ENCODE measurements at regions not wholly inside any gene's neighbourhood (a gene's known extent, or its start where the extent isn't known, plus 50 kb on each side); places are given as distances from the start of the nearest gene placed in this dataset.

- no peak overlapping the region for H3T11ph ChIP-seq (ENCODE audit: low read length)
- H4K91ac ChIP-seq (ENCODE audit: insufficient read length, low read depth, low read length): no peak overlapping the region
- H4K5ac ChIP-seq (ENCODE audit: insufficient read length, low read depth, low read length): no peak overlapping the region
- Mint-ChIP-seq H3K27ac (no peak overlapping the region; a peak in 1 of 7 replicates), H3K36me3 (ENCODE audit: insufficient read depth in 1 of 3, low read depth in 3 of 3) (no peaks in the 10 kb centered on the region; a peak in 1 of 7 replicates), H3K4me1 (peaks cover 15 to 16% of the 10 kb centered on the region in 2 experiments), H3K9me3 (no peaks in the 10 kb centered on the region), H3K27me3 (ENCODE audit: low read depth) (no peaks in the 10 kb centered on the region), H3K4me3 (no peak overlapping the region)
- H3K23me2 ChIP-seq (ENCODE audit: insufficient read length, low read depth, low read length, poor library complexity, severe bottlenecking): no peaks in the 10 kb centered on the region
- no peak overlapping the region for H2AK5ac ChIP-seq (ENCODE audit: insufficient read length, low read length)
- no peak overlapping the region for H3K14ac ChIP-seq (ENCODE audit: insufficient read depth, low read length)
- H2BK120ac ChIP-seq (ENCODE audit: low read depth, low read length, poor library complexity, severe bottlenecking): no peak overlapping the region
- H3K56ac ChIP-seq (ENCODE audit: insufficient read length, low read depth, low read length): no peak overlapping the region
- no peak overlapping the region for H4K8ac ChIP-seq (replicated peaks; ENCODE audit: insufficient read length, low read depth, low read length)
- H2BK5ac ChIP-seq (ENCODE audit: insufficient read length, low read length): no peak overlapping the region
- no peak overlapping the region for H2BK15ac ChIP-seq (ENCODE audit: low read depth, low read length)
- no peak overlapping the region for H2AFZ ChIP-seq (ENCODE audit: low read length)
- TF ChIP-seq CTCF (conservative IDR thresholded peaks at IDR 0.05): no peak
- H3K4me2 ChIP-seq (ENCODE audit: insufficient read depth, insufficient read length, low read length): no peak overlapping the region
- H3K79me1 ChIP-seq (ENCODE audit: insufficient read depth, low read depth, low read length, poor library complexity, severe bottlenecking): peaks cover 4% of the 10 kb centered on the region
- no peak overlapping the region for H3K9ac ChIP-seq (ENCODE audit: extremely low read depth, insufficient read length, low read length)
- H3K27ac ChIP-seq (ENCODE audit: insufficient read length, low read depth, low read length): no peak overlapping the region
- H2BK12ac ChIP-seq (ENCODE audit: insufficient read length, low read depth, low read length): no peak overlapping the region
- H4K20me1 ChIP-seq (ENCODE audit: control insufficient read depth, insufficient read depth, insufficient read length): no peaks in the 10 kb centered on the region
- DNase-seq: no peak
- no CpG with 5 or more reads among the region's 4 CpGs for WGBS (ENCODE audit: extremely low coverage, insufficient read length, low lambda C conversion rate)
- peaks cover 8% of the 10 kb centered on the region; the same call in 1 of the 2 replicates for H3K4me1 ChIP-seq (ENCODE audit: insufficient read depth, low read length)
- H3K4ac ChIP-seq (ENCODE audit: low read depth, low read length): no peak overlapping the region
- H3K27me3 ChIP-seq (ENCODE audit: insufficient read depth, low read length): no peaks in the 10 kb centered on the region
- H3K9me3 ChIP-seq (ENCODE audit: control insufficient read depth, low read depth, low read length): no peaks in the 10 kb centered on the region
- H3K18ac ChIP-seq (ENCODE audit: insufficient read length, low read depth, low read length): no peak overlapping the region
- H3K79me2 ChIP-seq (ENCODE audit: insufficient read depth, low read length): no peaks in the 10 kb centered on the region
- no peak overlapping the region for H3K23ac ChIP-seq (ENCODE audit: insufficient read length, low read depth, low read length)
- H2BK20ac ChIP-seq (ENCODE audit: low read depth, low read length, poor library complexity, severe bottlenecking): no peak overlapping the region
Measured at GRCh38 chr6:14975471-14975817, 270.4 kb upstream of the JARID2 start.
